Inflammatory macrophage (primary cell): ENCODE measurements at regions not wholly inside any gene's neighbourhood (a gene's known extent, or its start where the extent isn't known, plus 50 kb on each side); places are given as distances from the start of the nearest gene placed in this dataset.
"Not testable (repeated sequence)": the region's sequence is repeated elsewhere in the genome, so short reads cannot be mapped to it uniquely, and the experiment has no call there.

ENCODE experiments used
- DNase-seq, 2 donors: peaks; one replicate each; pipeline ENCODE4 v3.0.0-alpha.2; 2020 to 2022

DNA sequence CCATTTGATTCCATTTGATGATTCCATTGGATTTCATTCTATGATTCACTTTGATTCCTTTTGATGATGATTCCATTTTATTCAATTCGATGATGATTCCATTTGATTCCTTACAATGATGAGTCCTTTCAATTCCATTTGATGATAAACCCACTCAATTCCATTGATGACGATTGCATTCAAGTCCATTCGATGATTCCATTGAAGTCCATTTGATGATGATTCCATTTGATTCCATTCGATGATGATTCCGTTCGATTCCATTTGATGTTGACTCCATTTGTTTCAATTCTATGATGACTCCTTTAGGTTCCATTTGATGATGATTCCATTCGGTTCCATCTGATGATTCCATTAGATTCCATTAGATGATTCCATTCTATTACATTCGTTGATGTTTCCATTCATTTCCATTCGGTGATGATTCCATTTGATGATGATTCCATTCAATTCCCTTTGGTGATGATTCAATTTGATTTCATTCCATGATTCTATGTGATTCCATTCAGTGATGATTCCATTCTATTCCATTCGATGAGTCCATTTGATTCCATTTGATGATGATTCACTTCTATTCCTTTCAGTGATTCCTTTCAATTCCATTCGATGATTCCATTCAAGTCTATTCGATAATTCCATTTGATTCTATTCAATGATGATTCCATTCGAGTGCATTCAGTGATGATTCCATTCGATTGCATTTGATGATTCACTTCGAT lies 1106.0 kb downstream of the RPIA start:
- DNase-seq: no peak

- DNase-seq: not testable (repeated sequence)
These were observed 1109.7 kb downstream of the RPIA start for GRCh38 chr2:89801207-89801606.

DNA sequence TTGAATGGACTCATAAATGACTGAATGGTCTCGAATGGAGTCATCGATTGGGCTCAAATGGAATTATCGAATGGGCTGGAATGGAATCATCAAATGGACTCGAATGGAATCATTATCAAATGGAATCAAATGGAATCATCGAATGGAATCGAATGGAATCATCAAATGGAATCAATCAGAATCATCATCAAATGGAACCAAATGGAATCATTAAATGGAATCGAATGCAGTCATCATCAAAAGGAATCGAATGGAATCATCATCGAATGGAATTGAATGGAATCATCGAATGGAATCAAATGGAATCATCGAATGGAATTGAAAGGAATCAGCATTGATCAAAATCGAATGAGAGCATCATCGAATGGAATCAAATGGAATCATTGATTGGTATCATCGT lies 1114.9 kb downstream of the RPIA start:
- DNase-seq: not testable (repeated sequence)

DNA sequence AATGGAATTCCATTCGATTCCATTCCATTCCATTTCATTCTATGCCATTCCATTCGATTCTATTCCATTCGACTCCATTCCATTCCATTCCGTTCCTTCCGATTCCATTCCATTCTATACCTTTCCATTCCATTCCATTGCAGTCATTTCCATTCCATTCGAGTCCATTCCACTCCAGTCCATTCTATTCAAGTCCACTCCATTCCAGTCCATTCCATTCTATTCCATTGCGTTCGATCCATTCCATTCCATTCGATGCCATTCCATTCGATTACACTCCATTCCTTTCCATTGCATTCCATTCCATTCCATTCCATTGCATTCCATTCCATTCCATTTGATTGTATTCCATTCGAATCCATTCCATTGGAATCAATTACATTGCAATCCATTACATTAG lies 1119.8 kb downstream of the RPIA start:
- no peak for DNase-seq

DNA sequence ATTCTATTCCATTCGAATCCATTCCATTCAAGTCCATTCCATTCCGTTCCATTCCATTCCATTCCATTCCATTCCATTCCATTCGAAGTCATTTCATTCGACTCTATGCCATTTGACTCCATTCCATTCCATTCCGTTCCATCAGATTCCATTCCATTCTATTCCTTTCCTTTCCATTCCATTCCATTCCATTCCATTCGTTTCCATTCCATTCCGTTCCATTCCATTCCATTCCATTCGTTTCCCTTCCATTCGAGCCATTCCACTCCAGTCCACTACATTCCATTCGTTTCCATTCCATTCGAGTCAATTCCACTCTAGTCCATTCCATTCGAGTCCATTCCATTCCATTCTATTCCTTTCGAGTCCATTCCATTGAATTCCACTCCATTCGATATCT lies 1120.4 kb downstream of the RPIA start:
- not testable (repeated sequence) for DNase-seq

DNA sequence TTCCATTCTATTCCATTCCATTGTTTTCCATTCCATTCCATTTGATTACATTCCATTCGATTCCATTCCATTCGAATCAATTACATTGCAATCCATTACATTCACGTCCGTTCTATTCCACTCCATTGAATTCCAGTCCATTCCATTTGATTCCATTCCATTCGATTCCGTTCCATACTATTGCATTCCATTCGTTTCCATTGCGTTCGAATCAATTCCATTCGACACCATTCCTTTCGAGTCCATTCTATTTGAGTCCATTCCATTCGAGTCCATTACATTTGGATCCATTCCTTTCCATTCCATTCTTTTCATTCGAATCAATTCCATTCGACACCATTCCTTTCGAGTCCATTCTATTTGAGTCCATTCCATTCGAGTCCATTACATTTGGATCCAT lies 1122.9 kb downstream of the RPIA start:
- not testable (repeated sequence) for DNase-seq

GRCh38 chr2:89818873-89819272 lies 1127.4 kb downstream of the RPIA start:
- no peak for DNase-seq

GRCh38 chr2:89819809-89820208 lies 1128.3 kb downstream of the RPIA start:
- no peak for DNase-seq

- DNase-seq: no peak
These were observed 1128.8 kb downstream of the RPIA start for GRCh38 chr2:89820248-89820647.

- no peak for DNase-seq
These were observed 1130.0 kb downstream of the RPIA start for GRCh38 chr2:89821455-89821945.

DNA sequence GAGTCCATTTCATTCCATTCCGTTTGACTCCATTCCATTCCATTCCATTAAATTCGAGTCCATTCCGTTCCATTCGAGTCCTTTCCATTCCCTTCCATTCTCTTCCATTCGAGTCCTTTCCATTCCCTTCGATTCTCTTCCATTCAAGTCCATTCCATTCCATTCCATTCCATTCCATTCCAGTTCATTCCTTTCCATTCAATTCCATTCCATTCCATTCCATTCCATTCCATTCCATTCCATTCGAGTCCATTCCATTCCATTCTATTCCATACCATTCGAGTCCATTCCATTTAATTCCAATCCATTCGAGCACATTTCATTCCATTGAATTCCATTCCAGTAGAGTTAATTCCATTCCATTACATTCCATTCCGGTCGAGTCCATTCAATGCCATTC lies 1130.9 kb downstream of the RPIA start:
- DNase-seq: not testable (repeated sequence)

DNA sequence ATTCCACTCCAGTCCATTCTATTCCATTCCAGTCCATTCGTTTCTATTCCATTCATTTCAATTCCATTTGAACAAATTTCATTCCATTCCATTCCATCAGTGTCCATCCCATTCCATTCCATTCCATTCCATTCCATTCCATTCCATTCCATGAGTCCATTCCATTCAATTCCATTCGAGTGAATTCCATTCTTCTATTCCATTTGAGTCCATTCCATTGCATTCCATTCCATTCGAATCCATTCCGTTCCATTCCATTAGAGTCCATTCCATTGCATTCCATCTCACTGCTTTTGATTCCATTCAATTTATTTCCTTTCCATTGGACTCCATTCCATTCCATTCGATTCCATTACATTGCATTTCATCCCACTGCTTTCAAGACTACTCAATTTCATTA lies 1132.1 kb downstream of the RPIA start:
- DNase-seq: no peak

DNA sequence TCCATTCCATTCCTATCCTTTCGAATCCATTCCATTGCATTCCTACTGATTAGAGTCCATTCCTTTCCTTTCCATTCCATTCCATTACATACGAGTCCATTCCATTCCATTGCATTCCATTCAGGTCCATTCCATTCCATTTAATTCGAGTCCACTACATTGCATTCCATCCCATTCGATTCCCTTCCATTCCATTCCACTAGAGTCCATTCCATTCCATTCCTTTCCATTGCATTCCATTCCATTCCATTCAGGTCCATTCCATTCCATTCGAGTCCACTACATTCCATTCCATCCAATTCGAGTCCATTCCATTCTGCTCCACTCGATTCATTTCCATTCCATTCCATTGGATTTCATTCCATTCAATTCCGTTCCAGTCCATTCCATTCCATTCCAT lies 1133.6 kb downstream of the RPIA start:
- DNase-seq: no peak

GRCh38 chr2:89826741-89827140 lies 1135.3 kb downstream of the RPIA start:
- DNase-seq: not testable (repeated sequence)

GRCh38 chr2:89827829-89828228 lies 1136.4 kb downstream of the RPIA start:
- not testable (repeated sequence) for DNase-seq

DNA sequence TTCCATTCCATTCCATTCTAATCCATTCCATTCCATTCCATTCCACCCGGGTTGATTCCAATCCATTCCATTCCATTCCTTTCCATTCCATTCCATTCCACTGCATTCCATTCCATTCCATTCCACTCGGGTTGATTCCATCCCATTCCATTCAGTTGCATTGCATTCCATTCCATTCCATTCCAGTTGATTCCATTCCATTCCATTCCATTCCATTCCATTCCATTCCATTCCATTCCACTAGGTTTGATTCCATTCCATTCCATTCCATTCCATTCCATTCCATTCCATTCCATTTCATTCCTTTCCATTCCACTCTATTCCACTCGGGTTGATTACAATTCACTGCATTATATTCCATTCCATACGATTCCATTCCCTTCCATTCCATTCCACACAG lies 1136.9 kb downstream of the RPIA start:
- DNase-seq: not testable (repeated sequence)

- not testable (repeated sequence) for DNase-seq
These were observed 1137.6 kb downstream of the RPIA start for GRCh38 chr2:89828961-89829631.

- no peak for DNase-seq
These were observed 1138.4 kb downstream of the RPIA start for GRCh38 chr2:89829828-89830227.

GRCh38 chr2:89830341-89831218 lies 1139.1 kb downstream of the RPIA start:
- not testable (repeated sequence) for DNase-seq

DNA sequence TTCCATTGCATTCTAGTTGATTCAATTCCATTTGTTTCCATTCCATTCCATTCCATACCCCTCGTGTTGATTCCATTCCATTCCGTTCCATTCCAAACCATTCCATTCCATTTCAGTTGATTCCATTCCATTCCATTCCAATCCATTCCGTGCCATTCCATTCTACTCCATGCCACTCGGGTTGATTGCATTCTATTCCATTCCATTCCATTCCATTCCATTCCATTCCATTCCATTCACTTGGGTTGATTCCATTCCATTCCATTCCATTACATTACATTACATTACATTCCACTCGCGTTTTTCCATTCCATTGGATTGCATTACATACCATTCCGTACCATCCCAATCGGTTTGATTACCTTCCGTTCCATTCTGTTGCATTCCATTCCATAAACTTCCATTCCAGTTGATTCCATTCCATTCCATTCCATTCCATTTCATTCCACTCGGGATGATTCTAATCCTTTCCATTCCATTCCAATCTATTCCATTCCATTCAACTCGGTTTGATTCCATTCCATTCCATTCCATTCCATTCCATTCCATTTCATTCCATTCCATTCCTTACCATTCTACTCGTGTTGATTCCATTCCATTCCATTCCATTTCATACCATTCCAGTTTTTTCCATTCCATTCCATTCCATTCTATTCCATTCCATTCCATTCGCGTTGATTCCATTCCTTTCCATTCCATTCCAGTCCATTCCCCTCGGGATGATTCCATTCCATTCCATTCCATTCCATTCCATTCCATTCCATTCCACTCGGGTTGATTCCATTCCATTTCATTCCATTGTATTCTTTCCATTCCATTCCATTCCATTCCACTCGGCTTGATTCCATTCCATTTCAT lies 1140.4 kb downstream of the RPIA start:
- DNase-seq: no peak

DNA sequence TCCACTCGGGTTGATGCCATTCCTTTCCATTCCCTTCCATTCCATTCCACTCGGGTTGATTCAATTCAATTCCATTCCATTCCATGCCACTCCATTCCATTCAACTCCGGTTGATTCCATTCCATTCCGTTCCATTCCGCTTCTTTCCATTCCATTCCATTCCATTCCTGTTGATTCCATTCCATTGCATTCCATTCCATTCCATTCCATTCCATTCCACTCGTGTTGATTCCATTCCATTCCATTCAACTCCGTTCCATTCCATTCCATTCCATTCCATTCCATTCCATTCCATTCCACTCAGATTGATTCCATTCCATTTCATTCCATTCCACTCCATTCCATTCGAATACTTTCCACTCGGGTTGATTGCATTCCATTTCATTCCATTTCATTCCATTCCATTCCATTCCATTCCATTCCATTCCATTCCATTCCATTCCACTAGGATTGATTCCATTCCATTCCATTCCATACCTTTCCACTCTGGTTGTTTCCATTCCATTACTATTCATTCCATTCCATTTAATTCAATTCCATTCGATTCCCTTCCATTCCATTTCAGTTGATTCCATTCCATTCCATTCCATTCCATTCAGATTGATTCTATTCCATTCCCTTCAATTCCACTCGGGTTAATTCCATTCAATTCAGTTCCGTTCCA lies 1141.8 kb downstream of the RPIA start:
- no peak for DNase-seq

DNA sequence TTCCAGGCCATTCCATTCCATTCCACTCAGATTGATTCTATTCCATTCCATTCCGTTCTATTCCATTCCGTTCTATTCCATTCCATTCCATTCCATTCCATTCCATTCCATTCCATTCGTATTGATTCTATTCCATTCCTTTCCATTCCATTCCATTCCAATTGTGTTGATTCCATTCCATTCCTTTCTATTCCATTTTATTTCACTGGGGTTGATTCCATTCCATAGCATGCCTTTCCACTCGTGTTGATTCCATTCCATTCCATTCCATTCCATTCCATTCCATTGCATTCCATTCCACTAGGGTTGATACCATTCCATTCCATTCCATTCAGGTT lies 1142.3 kb downstream of the RPIA start:
- no peak for DNase-seq
